Effector memory CD8-positive, alpha-beta T cell (primary cell): ENCODE measurements at regions not wholly inside any gene's neighbourhood (a gene's known extent, or its start where the extent isn't known, plus 50 kb on each side); places are given as distances from the start of the nearest gene placed in this dataset.

ENCODE experiments used
- ATAC-seq: fragments of 150-1000 bp; cut with Tn5 transposase; replicated peaks from 2 replicates; pipeline ENCODE4 v1.10.0; 2021; ENCODE audit warnings: mild to moderate bottlenecking, moderate library complexity
- DNase-seq, 3 experiments: peaks; one replicate each; pipeline ENCODE4 v3.0.0; 2021
- H3K27ac Mint-ChIP-seq, 2 donors: one replicate each; pipeline ENCODE4 v1.8.0; 2022; ENCODE audit warnings: mild to moderate bottlenecking in 2 of 2, mixed read lengths in 2 of 2, moderate library complexity in 2 of 2
- H3K27me3 Mint-ChIP-seq, 2 donors: one replicate each; pipeline ENCODE4 v1.8.0; 2022; ENCODE audit warnings: mixed read lengths in 2 of 2
- H3K36me3 Mint-ChIP-seq: one replicate; pipeline ENCODE4 v1.8.0; 2022; ENCODE audit warnings: mild to moderate bottlenecking, moderate library complexity, mixed read lengths; ENCODE audit not compliant: insufficient read depth
- H3K4me1 Mint-ChIP-seq, 2 donors: one replicate each; pipeline ENCODE4 v1.8.0; 2022; ENCODE audit warnings: low read depth in 2 of 2, mixed read lengths in 2 of 2
- H3K4me3 Mint-ChIP-seq, 2 donors: one replicate each; pipeline ENCODE4 v1.8.0; 2022; ENCODE audit warnings: mild to moderate bottlenecking in 2 of 2, mixed read lengths in 2 of 2, moderate library complexity in 2 of 2
- H3K9me3 Mint-ChIP-seq, 2 donors: one replicate each; pipeline ENCODE4 v1.8.0; 2022; ENCODE audit warnings: mixed read lengths in 2 of 2

GRCh38 chr1:209414803-209415329 lies 168.6 kb upstream of the CAMK1G start:
- DNase-seq (no peak), ATAC-seq (no peak)
- no peak overlapping the region for H3K4me3 Mint-ChIP-seq
- peaks cover 20 to 53% of the 10 kb centered on the region in 2 donors for H3K27me3 Mint-ChIP-seq
- no peaks in the 10 kb centered on the region for H3K9me3 Mint-ChIP-seq
- peaks cover 3% of the 10 kb centered on the region for H3K36me3 Mint-ChIP-seq
- H3K27ac Mint-ChIP-seq: no peak overlapping the region
- H3K4me1 Mint-ChIP-seq: no peaks in the 10 kb centered on the region

- H3K9me3 Mint-ChIP-seq: no peaks in the 10 kb centered on the region
- no peak overlapping the region for H3K27ac Mint-ChIP-seq
- no peak overlapping the region for H3K4me3 Mint-ChIP-seq
- ATAC-seq: no peak
- H3K36me3 Mint-ChIP-seq: peaks cover 3% of the 10 kb centered on the region
- H3K4me1 Mint-ChIP-seq: no peaks in the 10 kb centered on the region
- H3K27me3 Mint-ChIP-seq: peaks cover 20 to 57% of the 10 kb centered on the region in 2 donors
- DNase-seq: no peak
Observed at GRCh38 chr1:209416039-209416438, 167.5 kb upstream of the CAMK1G start.

- Mint-ChIP-seq H3K4me3 (no peak overlapping the region), H3K4me1 (no peaks in the 10 kb centered on the region), H3K27me3 (peaks cover 16 to 53% of the 10 kb centered on the region in 2 donors), H3K27ac (no peak overlapping the region), H3K36me3 (peaks cover 3% of the 10 kb centered on the region), H3K9me3 (no peaks in the 10 kb centered on the region)
- DNase-seq (no peak), ATAC-seq (no peak)
Observed at GRCh38 chr1:209416716-209417115, 166.8 kb upstream of the CAMK1G start.

- no peaks in the 10 kb centered on the region for H3K4me1 Mint-ChIP-seq
- no peak overlapping the region for H3K27ac Mint-ChIP-seq
- ATAC-seq (no peak), DNase-seq (no peak)
- no peak overlapping the region for H3K4me3 Mint-ChIP-seq
- peaks cover 3% of the 10 kb centered on the region for H3K36me3 Mint-ChIP-seq
- H3K9me3 Mint-ChIP-seq: no peaks in the 10 kb centered on the region
- peaks cover 20 to 54% of the 10 kb centered on the region in 2 donors for H3K27me3 Mint-ChIP-seq
Observed at GRCh38 chr1:209417761-209418160, 165.8 kb upstream of the CAMK1G start.

- Mint-ChIP-seq H3K27me3 (peaks cover 20 to 53% of the 10 kb centered on the region in 2 donors), H3K9me3 (no peaks in the 10 kb centered on the region), H3K27ac (no peak overlapping the region), H3K4me3 (no peak overlapping the region), H3K36me3 (peaks cover 2% of the 10 kb centered on the region), H3K4me1 (no peaks in the 10 kb centered on the region)
- DNase-seq (no peak), ATAC-seq (no peak)
Observed at GRCh38 chr1:209420276-209420675, 163.2 kb upstream of the CAMK1G start.

- no peaks in the 10 kb centered on the region for H3K4me1 Mint-ChIP-seq
- no peak overlapping the region for H3K4me3 Mint-ChIP-seq
- no peak overlapping the region for H3K27ac Mint-ChIP-seq
- H3K36me3 Mint-ChIP-seq: no peaks in the 10 kb centered on the region
- H3K9me3 Mint-ChIP-seq: no peaks in the 10 kb centered on the region
- ATAC-seq (no peak), DNase-seq (no peak)
- peaks cover 20 to 53% of the 10 kb centered on the region in 2 donors for H3K27me3 Mint-ChIP-seq
Observed at GRCh38 chr1:209421186-209421585, 162.3 kb upstream of the CAMK1G start.

GRCh38 chr1:209421978-209422680 lies 161.4 kb upstream of the CAMK1G start:
- no peak for DNase-seq
- Mint-ChIP-seq H3K27ac (no peak overlapping the region), H3K36me3 (no peaks in the 10 kb centered on the region), H3K27me3 (peaks cover 20 to 58% of the 10 kb centered on the region in 2 donors), H3K4me1 (no peaks in the 10 kb centered on the region), H3K4me3 (no peak overlapping the region), H3K9me3 (no peaks in the 10 kb centered on the region)
- ATAC-seq: no peak

GRCh38 chr1:209425959-209426358 lies 157.6 kb upstream of the CAMK1G start:
- H3K9me3 Mint-ChIP-seq: no peaks in the 10 kb centered on the region
- DNase-seq: no peak
- no peaks in the 10 kb centered on the region for H3K4me1 Mint-ChIP-seq
- H3K36me3 Mint-ChIP-seq: no peaks in the 10 kb centered on the region
- H3K4me3 Mint-ChIP-seq: no peak overlapping the region
- no peak overlapping the region for H3K27ac Mint-ChIP-seq
- ATAC-seq: no peak
- peaks cover 48 to 92% of the 10 kb centered on the region in 2 donors for H3K27me3 Mint-ChIP-seq

GRCh38 chr1:209427277-209427676 lies 156.2 kb upstream of the CAMK1G start:
- Mint-ChIP-seq H3K27me3 (peaks cover 41 to 96% of the 10 kb centered on the region in 2 donors), H3K27ac (no peak overlapping the region), H3K36me3 (no peaks in the 10 kb centered on the region), H3K4me3 (no peak overlapping the region), H3K4me1 (no peaks in the 10 kb centered on the region), H3K9me3 (no peaks in the 10 kb centered on the region)
- ATAC-seq: no peak
- DNase-seq: no peak

- Mint-ChIP-seq H3K27me3 (peaks cover 35 to 93% of the 10 kb centered on the region in 2 donors), H3K27ac (no peak overlapping the region), H3K9me3 (no peaks in the 10 kb centered on the region), H3K4me1 (no peaks in the 10 kb centered on the region), H3K36me3 (no peaks in the 10 kb centered on the region), H3K4me3 (no peak overlapping the region)
- ATAC-seq: no peak
- DNase-seq: no peak
Observed at GRCh38 chr1:209427811-209428210, 155.7 kb upstream of the CAMK1G start.

GRCh38 chr1:209428241-209428921 lies 155.1 kb upstream of the CAMK1G start:
- Mint-ChIP-seq H3K4me1 (no peaks in the 10 kb centered on the region), H3K36me3 (no peaks in the 10 kb centered on the region), H3K9me3 (no peaks in the 10 kb centered on the region), H3K4me3 (no peak overlapping the region), H3K27ac (peak overlapping the region in 1 of 2 donors; percentile 41), H3K27me3 (peaks cover 30 to 87% of the 10 kb centered on the region in 2 donors)
- ATAC-seq (no peak), DNase-seq (no peak)

- Mint-ChIP-seq H3K9me3 (no peaks in the 10 kb centered on the region), H3K27ac (no peak overlapping the region), H3K4me3 (no peak overlapping the region), H3K36me3 (no peaks in the 10 kb centered on the region), H3K4me1 (no peaks in the 10 kb centered on the region), H3K27me3 (peaks cover 28 to 89% of the 10 kb centered on the region in 2 donors)
- DNase-seq: no peak
- ATAC-seq: no peak
Observed at GRCh38 chr1:209429611-209430010, 153.9 kb upstream of the CAMK1G start.

GRCh38 chr1:209430107-209430506 lies 153.4 kb upstream of the CAMK1G start:
- no peak overlapping the region for H3K4me3 Mint-ChIP-seq
- no peaks in the 10 kb centered on the region for H3K36me3 Mint-ChIP-seq
- peaks cover 28 to 89% of the 10 kb centered on the region in 2 donors for H3K27me3 Mint-ChIP-seq
- no peaks in the 10 kb centered on the region for H3K4me1 Mint-ChIP-seq
- DNase-seq (no peak), ATAC-seq (no peak)
- no peaks in the 10 kb centered on the region for H3K9me3 Mint-ChIP-seq
- no peak overlapping the region for H3K27ac Mint-ChIP-seq

- no peak for ATAC-seq
- H3K9me3 Mint-ChIP-seq: no peaks in the 10 kb centered on the region
- DNase-seq: no peak
- no peaks in the 10 kb centered on the region for H3K36me3 Mint-ChIP-seq
- no peak overlapping the region for H3K27ac Mint-ChIP-seq
- peaks cover 28 to 89% of the 10 kb centered on the region in 2 donors for H3K27me3 Mint-ChIP-seq
- H3K4me1 Mint-ChIP-seq: no peaks in the 10 kb centered on the region
- no peak overlapping the region for H3K4me3 Mint-ChIP-seq
Observed at GRCh38 chr1:209430821-209431259, 152.7 kb upstream of the CAMK1G start.
